IMR-90 (cell line): ENCODE measurements at regions not wholly inside any gene's neighbourhood (a gene's known extent, or its start where the extent isn't known, plus 50 kb on each side); places are given as distances from the start of the nearest gene placed in this dataset.

ENCODE experiments used
- ATAC-seq: fragments of 200-7000 bp; cut with Tn5 transposase; 2 replicates; pipeline ENCODE4 v1.9.1; 2020; ENCODE audit warnings: low read depth, mild to moderate bottlenecking, moderate library complexity
- BruUV-seq: library from RNA; stranded (reverse); fragments of 400-500 nt; replicated peaks from 2 replicates; lab custom pipeline; 2021; lab: Mats Ljungman, UMichigan
- CTCF ChIA-PET: fragments of 300-600 bp; formaldehyde crosslinking; extraction: SDS; loops from one replicate; lab custom pipeline; 2021; ENCODE audit warnings: antibody characterized with exemption; lab: Yijun Ruan, JAX
- POLR2A ChIA-PET: fragments of 300-600 bp; sonication (Branson Sonifier 250); formaldehyde crosslinking; loops from one replicate; lab custom pipeline; 2022; ENCODE audit warnings: antibody characterized with exemption; ENCODE audit not compliant: unreplicated experiment; lab: Charles Lee
- DNase-seq: peaks from one replicate; pipeline ENCODE4 v3.0.0; 2013
- H2AFZ ChIP-seq: replicated peaks from 2 replicates; pipeline ENCODE3; 2013; ENCODE audit warnings: low read length, mild to moderate bottlenecking; ENCODE audit not compliant: poor library complexity
- H2AK5ac ChIP-seq: 2 replicates; pipeline ENCODE4 v1.6.1; 2013; ENCODE audit warnings: low read depth, low read length, inconsistent platforms
- H2AK9ac ChIP-seq: replicated peaks from 2 replicates; pipeline ENCODE3; 2013; ENCODE audit warnings: mild to moderate bottlenecking, low read depth, low read length, moderate library complexity; ENCODE audit not compliant: poor library complexity
- H2BK120ac ChIP-seq: 2 replicates; pipeline ENCODE4 v1.6.1; 2013; ENCODE audit warnings: low read depth, low read length, inconsistent platforms
- H2BK15ac ChIP-seq: 3 replicates; pipeline ENCODE4 v1.6.1; 2013; ENCODE audit warnings: low read depth, low read length, inconsistent platforms
- H2BK20ac ChIP-seq: 2 replicates; pipeline ENCODE4 v1.6.1; 2013; ENCODE audit warnings: low read depth, mild to moderate bottlenecking, inconsistent platforms, low read length, moderate library complexity
- H2BK5ac ChIP-seq: 2 replicates; pipeline ENCODE4 v1.6.1; 2013; ENCODE audit warnings: mild to moderate bottlenecking, low read depth, low read length, inconsistent platforms; ENCODE audit not compliant: poor library complexity, severe bottlenecking
- H3K14ac ChIP-seq: replicated peaks from 2 replicates; pipeline ENCODE4 v1.6.1; 2013; ENCODE audit warnings: low read depth, low read length, inconsistent platforms
- H3K18ac ChIP-seq: 2 replicates; pipeline ENCODE4 v1.6.1; 2013; ENCODE audit warnings: low read depth, low read length, control low read depth
- H3K23ac ChIP-seq: 2 replicates; pipeline ENCODE4 v1.6.1; 2013; ENCODE audit warnings: low read depth, low read length, inconsistent platforms
- H3K27ac ChIP-seq: 2 replicates; pipeline ENCODE4 v1.5.1; 2013; ENCODE audit warnings: mild to moderate bottlenecking, control low read depth, low read length; ENCODE audit not compliant: insufficient read depth
- H3K27me3 ChIP-seq: 2 replicates; pipeline ENCODE4 v1.6.1; 2013; ENCODE audit warnings: low read length; ENCODE audit not compliant: control insufficient read depth, insufficient read depth
- H3K36me3 ChIP-seq: 2 replicates; pipeline ENCODE4 v1.6.1; 2013; ENCODE audit warnings: low read length, mixed read lengths; ENCODE audit not compliant: control insufficient read depth, insufficient read depth
- H3K4ac ChIP-seq: 2 replicates; pipeline ENCODE4 v1.6.1; 2013; ENCODE audit warnings: low read depth, low read length, inconsistent platforms
- H3K4me1 ChIP-seq: 2 replicates; pipeline ENCODE4 v1.6.1; 2013; ENCODE audit warnings: low read length, mixed read lengths; ENCODE audit not compliant: control insufficient read depth, insufficient read depth
- H3K4me2 ChIP-seq: 2 replicates; pipeline ENCODE4 v1.6.1; 2013; ENCODE audit warnings: low read depth, mild to moderate bottlenecking, control low read depth, low read length, moderate library complexity
- H3K4me3 ChIP-seq: 2 replicates; pipeline ENCODE4 v1.5.1; 2013; ENCODE audit warnings: low read depth, mild to moderate bottlenecking, control low read depth, low read length, moderate library complexity; ENCODE audit not compliant: insufficient read depth
- H3K56ac ChIP-seq: 2 replicates; pipeline ENCODE4 v1.6.1; 2013; ENCODE audit warnings: low read length, inconsistent platforms; ENCODE audit not compliant: insufficient read depth; ENCODE audit errors: extremely low read depth
- H3K79me1 ChIP-seq, 2 experiments: 2 replicates each; pipeline ENCODE4 v1.6.1; 2013; ENCODE audit warnings: low read length in 2 of 2, inconsistent platforms in 1 of 2, low read depth in 1 of 2
- H3K9ac ChIP-seq: 2 replicates; pipeline ENCODE4 v1.6.1; 2013; ENCODE audit warnings: low read depth, low read length, control low read depth
- H3K9me1 ChIP-seq: 2 replicates; pipeline ENCODE4 v1.6.1; 2013; ENCODE audit warnings: low read length, inconsistent platforms; ENCODE audit not compliant: insufficient read depth
- H3K9me3 ChIP-seq: 2 replicates; pipeline ENCODE4 v1.6.1; 2013; ENCODE audit warnings: low read length; ENCODE audit not compliant: control insufficient read depth, insufficient read depth
- H4K20me1 ChIP-seq: 2 replicates; pipeline ENCODE4 v1.6.1; 2013; ENCODE audit warnings: low read length, inconsistent platforms; ENCODE audit not compliant: insufficient read depth
- H4K5ac ChIP-seq: 2 replicates; pipeline ENCODE4 v1.6.1; 2013; ENCODE audit warnings: mild to moderate bottlenecking, low read depth, low read length, control low read depth
- H4K8ac ChIP-seq, 2 experiments: 2 replicates each; pipeline ENCODE4 v1.6.1; 2013; ENCODE audit warnings: low read depth in 2 of 2, low read length in 2 of 2, control low read depth in 1 of 2, inconsistent platforms in 1 of 2
- H4K91ac ChIP-seq: 2 replicates; pipeline ENCODE4 v1.6.1; 2013; ENCODE audit warnings: low read depth, low read length, inconsistent platforms; ENCODE audit not compliant: insufficient read depth
- BHLHE40 ChIP-seq: fragments of 150-350 bp; IDR thresholded peaks from 2 replicates; pipeline ENCODE4 v1.6.1; 2016; ENCODE audit warnings: mild to moderate bottlenecking, low read depth, low read length
- POLR2A ChIP-seq: IDR thresholded peaks from 2 replicates; pipeline ENCODE4 v1.6.1; 2012; ENCODE audit warnings: mild to moderate bottlenecking, low read depth, low read length
- WGBS, 2 experiments: methylation state at CpG; one replicate each; pipeline versions ENCODE4 v1.1.5 to v1.1.7; 2013; ENCODE audit warnings: missing lambda C conversion rate in 2 of 2; ENCODE audit not compliant: insufficient read length in 1 of 2; ENCODE audit errors: extremely low coverage in 2 of 2; 5-methylcytosine and 5-hydroxymethylcytosine counted together
- dilution Hi-C: fragments of 300-500 bp; cut with HindIII; formaldehyde crosslinking; loops from one replicate; pipeline ENCODE4 v1.14.3; 2018; ENCODE audit warnings: low sequenced_read_pairs; ENCODE audit not compliant: unreplicated experiment
- in situ Hi-C: fragments of 300-500 bp; cut with MboI; formaldehyde crosslinking; loops from 3 replicates; pipeline ENCODE4 v1.14.3; 2019; ENCODE audit warnings: low sequenced_read_pairs, inconsistent platforms, mixed read lengths
- intact Hi-C: fragments of 100-400 bp; cut with micrococcal nuclease; formaldehyde crosslinking; loops from 2 replicates; pipeline ENCODE4 v1.10.0; 2022

- no peak overlapping the region for H3K56ac ChIP-seq
- H4K5ac ChIP-seq: no peak overlapping the region
- no peak overlapping the region for H2AK5ac ChIP-seq
These were observed 707.5 kb downstream of the PCDH7 start for GRCh38 chr4:31427691-31428090.

More at GRCh38 chr4:31427691-31428090, 707.5 kb downstream of the PCDH7 start:
- no peaks in the 10 kb centered on the region for H3K9me3 ChIP-seq
- H3K9me1 ChIP-seq: no peaks in the 10 kb centered on the region
- H3K36me3 ChIP-seq: no peaks in the 10 kb centered on the region
- H3K23ac ChIP-seq: no peak overlapping the region
- no peak overlapping the region for H3K4me2 ChIP-seq
- H4K8ac ChIP-seq: no peak overlapping the region
- H2BK15ac ChIP-seq: no peak overlapping the region
- no peak overlapping the region for H3K9ac ChIP-seq
- in situ Hi-C loops (no loop called here), intact Hi-C loops (no loop called here), dilution Hi-C loops (no loop called here)
- no peaks in the 10 kb centered on the region for H3K4me1 ChIP-seq
- ATAC-seq (no peak), DNase-seq (no peak)
- H2BK5ac ChIP-seq: no peak overlapping the region
- no peak overlapping the region for H2BK120ac ChIP-seq
- H4K20me1 ChIP-seq: no peaks in the 10 kb centered on the region
- H3K14ac ChIP-seq: no peak overlapping the region
- no peak overlapping the region for H2AK9ac ChIP-seq
- H3K27me3 ChIP-seq: no peaks in the 10 kb centered on the region
- H2BK20ac ChIP-seq: no peak overlapping the region
- no peak overlapping the region for H4K91ac ChIP-seq
- 14% methylated on average over 1 of the region's 3 CpGs; no CpG with 5 or more reads in 1 of the 2 experiments for WGBS, 2 experiments
- H2AFZ ChIP-seq: no peak overlapping the region
- no peak for TF ChIP-seq BHLHE40
- TF ChIP-seq POLR2A: no peak
- H3K79me1 ChIP-seq: no peaks in the 10 kb centered on the region
- no peak overlapping the region for H3K27ac ChIP-seq
- CTCF ChIA-PET: no interaction called here
- no peak overlapping the region for H3K4me3 ChIP-seq
- POLR2A ChIA-PET: no interaction called here
- H3K4ac ChIP-seq: no peak overlapping the region
- no peak overlapping the region for H3K18ac ChIP-seq
- BruUV-seq: no TSS peak
